HG02852 (cell line): ENCODE measurements at regions not wholly inside any gene's neighbourhood (a gene's known extent, or its start where the extent isn't known, plus 50 kb on each side); places are given as distances from the start of the nearest gene placed in this dataset.

Source experiments
- ATAC-seq: cut with Tn5 transposase; IDR thresholded peaks from one replicate; pipeline ENCODE4 v1.9.1; 2021; ENCODE audit warnings: mild to moderate bottlenecking, moderate library complexity; ENCODE audit not compliant: unreplicated experiment

DNA sequence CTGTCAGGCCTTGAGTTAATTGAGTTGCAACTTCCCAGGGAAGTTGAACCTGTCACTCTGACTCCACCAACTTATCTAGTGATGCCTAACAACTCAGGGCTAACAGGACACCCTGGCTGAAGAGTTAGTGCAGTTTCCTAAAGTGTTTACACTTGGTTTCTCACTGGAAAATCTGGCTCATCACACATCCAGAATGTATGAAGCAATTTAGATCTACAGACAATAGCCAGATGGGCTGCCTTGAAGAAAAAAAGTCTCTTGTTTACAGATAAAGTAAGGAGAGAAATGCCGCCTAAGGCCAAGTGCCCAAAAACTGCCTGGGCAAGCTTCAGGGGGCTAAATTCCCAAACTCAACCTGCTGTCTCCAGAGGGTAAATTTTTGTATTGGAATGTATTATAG is 446.3 kb upstream of the NCAM2 start:
- no peak for ATAC-seq

DNA sequence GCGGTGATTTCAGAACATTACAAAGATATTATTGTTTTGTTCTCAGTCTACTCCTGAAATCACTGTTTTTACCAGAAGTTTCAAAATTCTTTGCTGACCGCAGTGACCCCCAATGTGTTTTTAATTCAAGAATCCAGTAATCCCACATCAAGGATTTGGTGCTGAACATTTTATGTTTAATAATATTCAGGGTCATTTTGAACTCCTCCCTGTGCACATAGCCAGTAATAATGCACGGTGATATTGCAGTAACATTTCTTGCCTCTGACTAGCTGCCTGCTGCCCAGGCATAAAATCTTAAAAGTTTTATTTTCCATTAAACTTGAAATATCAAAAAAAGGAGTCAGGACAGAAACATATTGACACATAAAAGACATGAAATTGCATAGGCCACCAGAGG is 443.4 kb upstream of the NCAM2 start:
- no peak for ATAC-seq

DNA sequence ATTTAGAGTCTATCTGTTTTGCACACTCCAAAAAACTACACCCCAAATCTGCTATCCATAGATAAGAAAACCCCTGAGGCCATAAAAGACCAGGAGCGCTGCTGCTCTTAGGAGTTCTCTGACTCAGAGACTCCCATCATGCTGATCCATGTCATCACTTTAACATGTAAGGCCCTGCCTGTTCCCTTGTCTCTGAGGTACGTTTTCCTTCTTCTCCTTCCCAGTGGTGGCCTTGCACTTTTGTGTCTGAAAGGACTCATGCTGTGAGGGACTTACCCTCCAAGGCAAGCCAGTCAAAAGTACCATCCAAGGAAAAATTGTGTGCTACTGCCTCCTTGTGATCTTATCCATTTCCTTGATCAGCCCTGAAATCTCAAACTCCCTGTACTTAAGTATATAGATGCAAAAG is 427.4 kb upstream of the NCAM2 start:
- ATAC-seq, result no peak

DNA sequence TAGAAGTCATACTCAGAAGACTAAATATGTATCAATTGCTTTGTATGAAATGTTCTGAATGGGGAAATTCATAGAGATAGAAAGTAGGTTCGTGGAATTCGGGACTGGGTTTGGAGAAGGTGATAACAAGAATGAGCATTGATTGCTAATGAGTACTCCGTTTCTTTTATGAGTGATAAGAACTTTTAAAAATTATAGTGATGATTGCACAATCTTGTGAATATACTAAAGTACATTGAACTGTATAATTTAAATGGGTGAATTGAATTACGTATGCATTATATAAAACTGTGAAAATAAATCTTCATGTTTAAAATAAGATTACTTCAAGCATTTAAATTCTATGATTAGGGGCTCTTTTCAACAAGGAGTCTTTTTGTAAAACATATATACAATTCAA is 425.6 kb upstream of the NCAM2 start:
- no peak for ATAC-seq

DNA sequence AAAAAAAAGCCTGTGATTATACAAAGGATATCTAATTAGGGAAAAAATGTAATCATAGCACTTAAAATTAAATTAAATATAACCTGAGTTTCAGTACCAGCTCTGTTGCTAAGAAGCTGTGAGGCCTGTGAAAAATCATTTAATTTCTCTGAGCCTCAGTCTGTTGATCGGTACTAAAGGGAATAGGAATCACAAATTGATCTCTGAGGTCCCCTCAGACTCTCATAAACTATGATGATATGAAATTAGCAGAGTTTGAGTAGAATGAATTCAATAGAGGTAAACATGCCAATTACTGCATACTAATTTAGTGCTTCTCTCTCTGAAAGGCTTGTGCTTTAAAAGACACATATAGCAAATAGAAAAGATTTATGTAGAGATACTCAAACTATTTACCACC is 416.8 kb upstream of the NCAM2 start:
- ATAC-seq, result no peak

DNA sequence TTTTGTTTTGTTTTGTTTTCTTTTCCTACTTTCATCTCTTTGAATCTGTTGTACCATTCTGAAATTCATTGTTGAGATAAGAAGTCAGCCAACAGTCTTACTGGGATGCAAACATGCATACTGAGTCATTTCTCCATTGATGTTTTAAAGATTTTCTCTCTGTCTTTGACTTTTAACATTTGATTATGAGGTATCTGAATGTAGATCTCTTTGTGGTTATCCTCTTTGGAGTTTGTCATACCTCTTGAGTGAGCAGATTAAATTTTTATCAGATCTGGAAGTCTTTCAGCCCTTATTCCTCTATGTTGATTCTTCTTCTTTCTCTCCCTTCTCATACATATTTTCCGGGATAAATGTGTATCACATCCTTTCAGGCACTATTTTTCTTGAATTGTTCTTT is 406.9 kb upstream of the NCAM2 start:
- no peak for ATAC-seq

DNA sequence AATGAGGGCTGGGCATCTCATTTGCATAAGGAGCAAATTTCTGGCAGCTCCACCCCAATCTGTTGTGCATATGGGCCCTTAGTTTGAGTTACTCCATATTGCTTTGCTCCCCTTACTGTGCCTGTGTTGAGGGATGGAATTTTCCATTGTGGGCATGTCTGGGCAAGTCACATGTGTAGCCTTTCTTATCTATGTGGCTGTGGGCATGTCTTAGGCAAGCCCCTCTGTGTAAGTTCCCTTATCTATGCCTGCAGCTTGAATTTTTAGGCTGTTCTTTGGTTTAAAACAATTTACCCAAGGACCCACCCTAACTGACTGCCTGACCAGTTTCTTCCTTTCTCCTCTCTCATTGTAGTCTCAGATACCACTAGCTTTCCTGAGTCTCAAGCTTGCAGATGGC is 405.7 kb upstream of the NCAM2 start:
- ATAC-seq, result no peak

DNA sequence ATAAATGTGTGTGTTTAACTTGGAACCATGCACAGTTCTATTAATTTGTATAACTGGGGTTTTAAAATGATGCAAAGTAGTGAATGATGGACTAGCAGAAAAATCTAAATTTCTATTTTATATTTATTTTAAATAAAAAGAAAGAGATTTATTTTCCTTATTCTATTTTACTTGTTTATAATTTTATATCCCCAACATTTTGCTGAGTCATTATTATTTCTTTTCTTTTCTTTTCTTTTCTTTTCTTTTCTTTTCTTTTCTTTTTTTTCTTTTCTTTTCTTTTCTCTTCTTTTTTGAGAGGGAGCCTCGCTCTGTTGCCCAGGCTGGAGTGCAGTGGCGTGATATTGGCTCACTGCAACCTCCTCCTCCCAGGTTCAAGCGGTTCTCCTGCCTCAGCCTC is 395.0 kb upstream of the NCAM2 start:
- no peak for ATAC-seq

DNA sequence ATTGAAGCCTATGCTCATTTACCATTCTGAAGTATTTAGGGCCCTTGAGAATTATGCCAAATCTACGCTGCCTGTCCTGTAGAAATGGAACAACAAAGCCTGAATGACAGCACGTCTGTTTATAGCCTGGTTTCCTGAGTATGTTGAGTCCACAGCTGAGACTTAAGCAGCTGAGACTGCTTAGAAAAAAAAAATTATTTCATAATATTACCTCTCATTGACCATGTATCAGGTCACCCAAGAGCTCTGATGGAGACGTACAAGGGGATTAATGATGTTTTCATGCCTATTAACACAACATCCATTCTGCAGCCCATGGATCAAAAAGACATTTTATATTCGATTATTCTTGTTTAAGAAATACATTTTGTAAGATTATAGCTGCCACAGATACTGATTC is 387.2 kb upstream of the NCAM2 start:
- ATAC-seq, result no peak

DNA sequence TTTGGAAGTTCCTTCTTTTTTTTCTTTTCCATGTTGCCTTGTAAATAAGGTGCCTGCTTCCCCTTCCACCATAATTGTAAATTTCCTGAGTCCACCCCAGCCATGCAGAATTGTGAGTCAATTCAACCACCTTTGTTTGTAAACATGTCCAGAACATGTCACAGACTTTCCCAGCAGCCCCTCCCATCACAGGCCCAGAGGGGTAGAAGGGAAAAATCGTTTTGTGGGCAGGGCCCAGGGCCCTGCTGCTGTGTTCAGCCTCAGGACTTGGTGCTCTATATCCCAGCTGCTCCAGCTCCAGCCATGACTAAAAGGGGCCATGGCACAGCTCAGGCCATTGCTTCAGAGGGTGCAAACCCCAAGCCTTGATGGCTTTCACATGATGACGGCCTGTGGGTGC is 384.6 kb upstream of the NCAM2 start:
- no peak for ATAC-seq

DNA sequence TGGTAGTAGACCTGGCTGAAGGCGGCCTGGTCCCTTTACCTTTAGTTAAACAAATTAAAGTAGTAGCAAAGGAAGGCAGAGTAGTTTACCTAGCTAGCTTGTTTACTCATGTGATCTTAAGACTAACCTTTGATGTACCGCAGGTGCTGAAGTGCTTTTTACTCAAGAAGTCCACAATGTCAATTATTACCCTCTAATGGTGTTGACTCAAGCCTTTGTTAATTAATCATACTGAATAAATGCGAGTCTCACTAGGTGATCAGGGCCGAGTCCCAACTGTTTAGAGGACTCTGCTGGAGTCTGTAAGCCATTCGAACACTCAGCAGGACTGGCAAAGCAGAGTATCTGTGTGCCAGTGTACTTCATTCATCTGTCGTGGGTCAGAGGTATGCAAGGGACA is 381.1 kb upstream of the NCAM2 start:
- ATAC-seq, result no peak

DNA sequence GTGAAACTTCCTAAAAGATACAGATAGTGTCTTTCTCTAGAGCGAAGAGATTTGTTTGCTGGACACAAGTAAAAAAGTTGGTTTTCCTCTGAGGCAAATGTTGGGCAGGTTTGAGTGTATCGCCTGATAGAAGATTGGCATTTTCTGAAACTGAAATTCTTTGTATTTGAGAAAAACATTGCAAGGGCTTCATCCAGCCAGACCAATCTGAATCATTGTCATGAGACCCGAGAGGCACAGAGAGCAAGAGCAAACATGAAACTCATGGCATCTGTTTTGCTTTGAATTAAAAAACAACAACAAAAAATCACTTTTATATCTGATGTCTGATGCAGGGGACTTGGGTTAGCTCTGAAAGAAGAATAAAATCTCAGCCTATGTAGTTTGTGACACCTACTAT is 379.3 kb upstream of the NCAM2 start:
- ATAC-seq, result no peak

DNA sequence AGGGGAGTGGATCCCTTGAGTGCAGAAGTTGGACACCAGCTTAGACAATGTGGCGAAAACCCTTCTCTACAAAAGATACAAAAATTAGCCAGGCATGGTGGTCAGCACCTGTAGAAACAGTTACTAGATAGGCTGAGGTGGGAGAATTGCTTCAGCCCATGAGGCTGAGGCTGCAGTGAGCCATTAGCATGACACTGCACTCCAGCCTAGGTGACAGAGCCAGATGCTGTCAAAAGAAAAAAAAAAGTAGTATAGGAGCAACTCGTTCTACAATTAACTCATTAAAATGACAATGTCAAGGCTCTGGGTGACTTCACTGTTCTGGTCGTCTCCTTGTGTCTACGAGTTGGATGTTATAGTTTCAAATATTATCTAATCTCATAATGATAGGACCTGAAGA is 370.6 kb upstream of the NCAM2 start:
- no peak for ATAC-seq

DNA sequence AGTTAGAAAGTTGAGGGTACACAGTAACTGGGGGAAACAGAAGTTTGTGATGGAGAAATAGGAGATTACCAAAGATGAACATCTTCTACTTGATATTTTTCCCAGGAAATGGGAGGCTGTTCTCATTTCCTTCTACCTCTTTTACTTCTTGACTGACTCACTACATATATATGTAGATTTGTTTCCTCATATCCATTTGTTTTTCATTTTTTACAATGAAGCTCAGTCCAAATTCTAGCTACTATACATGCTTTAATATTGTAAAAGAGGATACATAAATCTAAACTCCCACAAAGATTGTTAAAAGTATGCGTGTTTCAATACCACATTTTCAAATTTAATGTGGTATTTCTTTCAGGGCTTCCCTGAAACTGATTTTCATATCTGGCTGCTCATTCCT is 366.6 kb upstream of the NCAM2 start:
- no peak for ATAC-seq

DNA sequence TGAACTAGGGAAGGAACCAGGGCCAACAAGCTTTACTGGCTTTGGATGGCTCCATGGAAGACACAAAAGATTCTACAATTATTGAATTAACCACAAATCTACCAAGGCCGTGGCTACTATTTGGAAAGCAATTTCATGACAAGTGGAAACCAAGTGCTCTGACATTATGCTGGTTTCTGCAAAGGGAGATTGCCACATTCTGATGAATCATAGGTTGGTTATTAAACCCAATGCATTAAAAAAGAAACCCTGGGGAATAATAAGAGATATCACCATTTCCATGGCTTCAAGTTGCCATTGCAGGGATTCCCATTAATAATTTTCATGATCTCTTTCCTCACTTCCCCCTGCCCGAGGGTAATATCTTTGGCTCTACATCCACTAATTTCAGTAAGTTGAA is 359.2 kb upstream of the NCAM2 start:
- no peak for ATAC-seq

DNA sequence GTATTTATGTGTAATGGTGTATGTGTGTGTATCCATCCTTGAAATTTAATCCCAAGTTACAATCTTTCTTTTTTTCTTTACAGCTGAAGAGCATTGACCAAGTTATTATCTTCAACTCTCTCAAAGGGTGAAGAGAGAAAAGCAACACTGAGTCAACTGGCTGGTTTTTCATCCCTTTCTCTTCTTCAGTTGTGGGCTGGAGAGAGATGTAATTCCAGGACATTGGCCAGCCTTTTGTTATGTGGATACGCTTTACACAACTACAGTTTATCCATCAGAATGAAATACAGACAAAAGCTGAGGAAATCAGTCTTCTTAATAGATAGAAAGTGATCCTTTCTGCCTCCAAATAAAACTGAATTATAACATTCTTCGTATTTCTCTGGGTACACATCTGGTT is 357.0 kb upstream of the NCAM2 start:
- no peak for ATAC-seq

DNA sequence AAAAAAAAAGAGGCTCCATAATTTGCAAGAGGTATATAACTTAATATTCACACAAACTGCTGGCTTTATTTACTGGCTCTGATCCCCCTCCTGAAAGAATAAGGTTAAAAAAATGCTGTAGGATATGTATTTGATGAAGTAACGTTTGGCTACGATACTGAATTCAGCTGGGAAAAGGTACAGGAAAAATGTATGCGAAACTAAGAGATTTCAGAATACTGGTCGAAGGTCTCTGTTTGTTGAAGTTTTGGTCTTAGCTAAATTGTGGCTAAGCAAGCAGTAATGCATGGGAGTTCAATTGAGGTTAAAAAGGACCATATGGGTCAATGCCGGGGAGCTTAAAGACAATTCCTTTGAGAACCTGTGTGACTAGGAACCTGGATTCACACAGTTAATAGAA is 355.5 kb upstream of the NCAM2 start:
- ATAC-seq, result no peak

DNA sequence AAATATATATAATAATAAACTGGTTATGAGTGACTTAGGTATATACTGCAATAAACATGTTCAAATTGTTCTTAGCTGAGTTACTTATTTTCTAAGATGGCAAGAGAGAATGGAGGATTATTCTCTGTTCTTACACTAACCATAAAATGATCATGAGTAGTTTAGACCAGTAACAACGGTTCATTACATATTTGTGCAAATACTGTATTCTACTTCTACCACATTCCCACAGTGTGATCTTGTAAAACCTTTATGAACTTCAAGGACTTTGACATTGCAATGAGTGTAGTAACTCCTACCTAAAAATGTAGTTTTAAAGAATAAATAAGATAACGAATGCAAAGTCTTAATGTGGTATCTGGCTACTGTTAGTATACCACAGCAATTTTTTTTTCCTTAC is 353.7 kb upstream of the NCAM2 start:
- ATAC-seq, result no peak

DNA sequence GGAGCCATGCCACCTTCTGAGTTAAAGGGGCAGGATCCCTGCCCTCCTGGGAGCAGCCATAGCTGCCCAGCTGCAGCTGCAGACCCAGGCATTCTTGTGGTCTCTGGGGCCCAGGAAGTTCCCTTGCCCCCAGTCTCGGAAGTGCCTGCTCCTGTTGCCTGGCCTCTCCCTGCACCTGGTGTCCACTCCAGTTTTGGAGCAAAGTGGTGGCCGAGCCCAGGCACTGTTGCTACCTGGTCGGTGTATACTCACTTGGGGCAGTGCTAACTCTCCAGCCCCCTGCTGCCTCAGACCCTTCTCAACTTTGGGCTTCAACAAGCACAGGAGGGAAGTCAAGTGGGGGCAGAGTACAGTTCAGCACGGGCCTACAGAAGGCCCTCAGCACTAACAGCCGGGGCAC is 352.9 kb upstream of the NCAM2 start:
- ATAC-seq, result no peak

DNA sequence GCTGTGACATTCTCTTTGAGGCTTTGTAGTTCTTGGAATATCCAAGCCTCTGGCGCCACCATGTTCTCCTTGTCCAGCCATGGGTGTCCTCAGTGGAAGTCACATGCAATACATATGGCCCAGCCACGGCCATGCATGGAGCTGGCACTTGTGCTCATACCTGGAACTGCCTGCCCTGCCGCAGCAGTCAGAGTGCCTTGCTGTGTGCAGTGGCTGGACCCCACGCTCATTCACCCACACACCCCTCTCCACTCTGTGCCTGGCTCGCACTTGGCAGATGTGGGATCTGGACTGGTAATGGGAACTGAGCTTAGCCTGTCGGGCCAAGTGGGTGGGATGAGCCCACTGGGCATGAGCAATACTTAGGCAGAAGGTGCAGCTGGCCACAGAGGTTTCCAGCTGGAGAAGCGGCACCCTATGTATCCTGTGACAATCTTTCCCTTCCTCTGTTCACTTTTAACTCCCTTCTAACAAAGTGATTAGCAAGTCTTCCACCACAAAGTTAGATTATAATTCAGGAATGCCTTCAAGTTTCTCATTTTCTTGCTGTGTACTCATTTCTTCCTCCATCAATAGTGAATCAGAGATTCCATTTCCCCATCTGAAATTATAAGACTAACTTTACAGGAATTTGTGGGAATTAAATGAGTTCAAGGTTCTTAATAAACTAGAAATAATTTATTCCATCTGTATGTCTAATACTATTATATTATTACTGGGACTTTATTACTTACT is 351.6 kb upstream of the NCAM2 start:
- ATAC-seq, result no peak

DNA sequence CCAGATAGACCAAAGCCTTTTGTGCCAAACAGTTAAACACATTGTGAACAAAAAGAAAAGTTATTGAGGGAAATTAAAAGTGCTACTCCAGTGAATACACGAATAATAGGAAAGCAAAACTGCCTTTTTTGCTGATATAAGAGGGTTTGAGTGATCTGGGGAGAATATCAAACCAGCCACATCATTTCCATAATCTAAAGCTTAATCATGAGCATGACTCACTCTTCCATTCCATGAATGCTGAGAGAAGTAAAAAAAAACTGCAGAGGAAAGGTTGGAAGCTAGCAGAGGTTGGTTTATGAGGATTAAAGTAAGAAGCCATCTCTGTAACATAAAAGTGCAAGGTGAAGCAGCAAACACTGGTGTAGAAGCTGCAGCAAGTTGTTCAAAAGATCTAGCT is 350.6 kb upstream of the NCAM2 start:
- ATAC-seq, result no peak

DNA sequence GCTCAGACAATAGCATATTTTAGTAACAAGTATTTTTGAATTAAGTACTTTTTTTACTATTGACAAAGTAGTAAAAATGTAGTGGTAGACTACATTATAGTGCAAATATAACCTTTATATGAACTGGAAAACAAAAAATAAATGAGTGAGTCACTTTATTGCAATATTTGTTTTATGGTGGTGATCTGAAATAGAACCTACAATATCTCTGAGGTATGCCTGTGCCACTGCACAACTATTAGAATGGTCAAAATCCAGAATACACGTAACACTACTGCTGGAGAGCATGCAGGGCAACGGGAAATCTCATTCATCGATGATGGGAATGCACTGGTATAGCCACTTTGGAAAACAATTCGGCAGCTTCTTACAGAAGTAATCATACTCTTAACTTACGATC is 349.0 kb upstream of the NCAM2 start:
- ATAC-seq, result no peak

DNA sequence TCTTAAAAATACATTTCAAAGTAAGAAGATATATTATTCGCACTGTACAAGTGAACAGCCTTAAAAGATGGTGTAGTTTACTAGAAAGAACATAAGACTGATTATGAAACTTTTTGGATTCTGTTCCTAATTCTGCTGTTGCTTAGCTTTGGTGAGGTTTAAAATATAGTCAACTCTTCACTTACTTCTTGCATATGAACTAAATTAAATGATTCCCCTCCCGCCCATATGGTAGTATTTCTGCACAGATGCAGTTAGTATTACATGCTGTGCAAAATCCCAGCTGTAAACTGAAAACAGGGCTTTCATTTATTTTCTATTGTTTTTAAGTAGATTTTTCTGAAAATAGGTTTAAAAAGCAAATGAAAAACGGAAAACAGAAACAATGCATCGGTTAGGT is 345.4 kb upstream of the NCAM2 start:
- ATAC-seq, result no peak

DNA sequence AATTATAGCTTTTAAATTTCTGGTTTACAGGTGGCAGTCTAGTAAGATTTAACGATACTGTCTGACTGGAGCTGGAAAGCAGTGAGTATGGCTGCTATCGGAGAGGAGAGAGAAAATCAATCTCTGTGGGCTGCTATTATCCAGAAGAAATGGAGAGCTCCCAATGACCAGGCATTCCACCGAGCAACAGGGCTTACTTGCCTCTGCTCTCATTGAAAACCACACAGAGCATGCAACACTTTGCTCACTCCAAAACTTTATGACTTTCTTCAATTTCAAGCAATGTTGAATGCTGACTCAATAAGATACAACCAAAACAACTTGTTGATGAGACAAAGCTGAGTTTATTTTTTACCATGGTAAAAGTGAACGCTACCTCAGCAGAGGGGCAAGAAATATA is 337.0 kb upstream of the NCAM2 start:
- ATAC-seq, result no peak
